ENCODE measurements at regions not wholly inside any gene's neighbourhood (a gene's known extent, or its start where the extent isn't known, plus 50 kb on each side); places are given as distances from the start of the nearest gene placed in this dataset.

DNA sequence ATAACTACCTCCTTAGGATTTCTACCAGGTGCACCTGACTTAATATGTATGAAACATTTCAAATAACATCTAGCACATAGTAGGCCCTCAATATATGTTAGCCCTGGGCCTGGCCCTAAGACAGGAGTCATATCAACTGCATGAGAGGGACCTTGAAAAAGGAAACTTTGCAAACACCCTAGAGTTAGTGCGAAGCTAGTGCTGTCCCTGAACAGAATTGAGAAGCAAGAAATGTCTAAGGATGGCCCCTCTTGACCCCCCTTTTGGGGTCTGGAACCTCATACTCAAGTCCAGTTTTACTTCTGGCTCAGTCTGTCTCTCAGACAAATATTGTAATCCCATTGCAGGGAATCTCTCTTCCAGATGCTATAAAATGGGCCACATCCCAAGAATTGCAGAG, 80.5 kb downstream of the CBLN1 start:
- TF ChIP-seq, protein P1, sequence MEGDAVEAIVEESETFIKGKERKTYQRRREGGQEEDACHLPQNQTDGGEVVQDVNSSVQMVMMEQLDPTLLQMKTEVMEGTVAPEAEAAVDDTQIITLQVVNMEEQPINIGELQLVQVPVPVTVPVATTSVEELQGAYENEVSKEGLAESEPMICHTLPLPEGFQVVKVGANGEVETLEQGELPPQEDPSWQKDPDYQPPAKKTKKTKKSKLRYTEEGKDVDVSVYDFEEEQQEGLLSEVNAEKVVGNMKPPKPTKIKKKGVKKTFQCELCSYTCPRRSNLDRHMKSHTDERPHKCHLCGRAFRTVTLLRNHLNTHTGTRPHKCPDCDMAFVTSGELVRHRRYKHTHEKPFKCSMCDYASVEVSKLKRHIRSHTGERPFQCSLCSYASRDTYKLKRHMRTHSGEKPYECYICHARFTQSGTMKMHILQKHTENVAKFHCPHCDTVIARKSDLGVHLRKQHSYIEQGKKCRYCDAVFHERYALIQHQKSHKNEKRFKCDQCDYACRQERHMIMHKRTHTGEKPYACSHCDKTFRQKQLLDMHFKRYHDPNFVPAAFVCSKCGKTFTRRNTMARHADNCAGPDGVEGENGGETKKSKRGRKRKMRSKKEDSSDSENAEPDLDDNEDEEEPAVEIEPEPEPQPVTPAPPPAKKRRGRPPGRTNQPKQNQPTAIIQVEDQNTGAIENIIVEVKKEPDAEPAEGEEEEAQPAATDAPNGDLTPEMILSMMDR (IDR thresholded peaks at IDR 0.05), result no peak
- TF ChIP-seq, protein P2, sequence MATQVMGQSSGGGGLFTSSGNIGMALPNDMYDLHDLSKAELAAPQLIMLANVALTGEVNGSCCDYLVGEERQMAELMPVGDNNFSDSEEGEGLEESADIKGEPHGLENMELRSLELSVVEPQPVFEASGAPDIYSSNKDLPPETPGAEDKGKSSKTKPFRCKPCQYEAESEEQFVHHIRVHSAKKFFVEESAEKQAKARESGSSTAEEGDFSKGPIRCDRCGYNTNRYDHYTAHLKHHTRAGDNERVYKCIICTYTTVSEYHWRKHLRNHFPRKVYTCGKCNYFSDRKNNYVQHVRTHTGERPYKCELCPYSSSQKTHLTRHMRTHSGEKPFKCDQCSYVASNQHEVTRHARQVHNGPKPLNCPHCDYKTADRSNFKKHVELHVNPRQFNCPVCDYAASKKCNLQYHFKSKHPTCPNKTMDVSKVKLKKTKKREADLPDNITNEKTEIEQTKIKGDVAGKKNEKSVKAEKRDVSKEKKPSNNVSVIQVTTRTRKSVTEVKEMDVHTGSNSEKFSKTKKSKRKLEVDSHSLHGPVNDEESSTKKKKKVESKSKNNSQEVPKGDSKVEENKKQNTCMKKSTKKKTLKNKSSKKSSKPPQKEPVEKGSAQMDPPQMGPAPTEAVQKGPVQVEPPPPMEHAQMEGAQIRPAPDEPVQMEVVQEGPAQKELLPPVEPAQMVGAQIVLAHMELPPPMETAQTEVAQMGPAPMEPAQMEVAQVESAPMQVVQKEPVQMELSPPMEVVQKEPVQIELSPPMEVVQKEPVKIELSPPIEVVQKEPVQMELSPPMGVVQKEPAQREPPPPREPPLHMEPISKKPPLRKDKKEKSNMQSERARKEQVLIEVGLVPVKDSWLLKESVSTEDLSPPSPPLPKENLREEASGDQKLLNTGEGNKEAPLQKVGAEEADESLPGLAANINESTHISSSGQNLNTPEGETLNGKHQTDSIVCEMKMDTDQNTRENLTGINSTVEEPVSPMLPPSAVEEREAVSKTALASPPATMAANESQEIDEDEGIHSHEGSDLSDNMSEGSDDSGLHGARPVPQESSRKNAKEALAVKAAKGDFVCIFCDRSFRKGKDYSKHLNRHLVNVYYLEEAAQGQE (IDR thresholded peaks at IDR 0.05; ENCODE audit: insufficient read depth in 1 of 2, low read depth in 2 of 2, low read length in 1 of 2), result no peak
- TF ChIP-seq POLR2AphosphoS5 (IDR thresholded peaks at IDR 0.05; ENCODE audit: low read depth, low read length), result no peak
- TF ChIP-seq SIN3A (IDR thresholded peaks at IDR 0.05; ENCODE audit: borderline replicate concordance, insufficient read depth, low read depth, low read length), result no peak
- no peak for TF ChIP-seq TCF7L2 (IDR thresholded peaks at IDR 0.05; ENCODE audit: low read depth, low read length)

Data from Panc1 (cell line).